Stimulated activated CD4-positive, alpha-beta T cell treated with anti-CD3 and anti-CD28 coated beads, Interleukin-15, amount 100 ng/mL, for 48 hours (primary cell): ENCODE measurements at regions not wholly inside any gene's neighbourhood (a gene's known extent, or its start where the extent isn't known, plus 50 kb on each side); places are given as distances from the start of the nearest gene placed in this dataset.

Experiments used
- DNase-seq, 2 donors: peaks; one replicate each; pipeline ENCODE4 v3.0.0-alpha.2; 2020; ENCODE audit warnings: low read depth in 2 of 2

DNA sequence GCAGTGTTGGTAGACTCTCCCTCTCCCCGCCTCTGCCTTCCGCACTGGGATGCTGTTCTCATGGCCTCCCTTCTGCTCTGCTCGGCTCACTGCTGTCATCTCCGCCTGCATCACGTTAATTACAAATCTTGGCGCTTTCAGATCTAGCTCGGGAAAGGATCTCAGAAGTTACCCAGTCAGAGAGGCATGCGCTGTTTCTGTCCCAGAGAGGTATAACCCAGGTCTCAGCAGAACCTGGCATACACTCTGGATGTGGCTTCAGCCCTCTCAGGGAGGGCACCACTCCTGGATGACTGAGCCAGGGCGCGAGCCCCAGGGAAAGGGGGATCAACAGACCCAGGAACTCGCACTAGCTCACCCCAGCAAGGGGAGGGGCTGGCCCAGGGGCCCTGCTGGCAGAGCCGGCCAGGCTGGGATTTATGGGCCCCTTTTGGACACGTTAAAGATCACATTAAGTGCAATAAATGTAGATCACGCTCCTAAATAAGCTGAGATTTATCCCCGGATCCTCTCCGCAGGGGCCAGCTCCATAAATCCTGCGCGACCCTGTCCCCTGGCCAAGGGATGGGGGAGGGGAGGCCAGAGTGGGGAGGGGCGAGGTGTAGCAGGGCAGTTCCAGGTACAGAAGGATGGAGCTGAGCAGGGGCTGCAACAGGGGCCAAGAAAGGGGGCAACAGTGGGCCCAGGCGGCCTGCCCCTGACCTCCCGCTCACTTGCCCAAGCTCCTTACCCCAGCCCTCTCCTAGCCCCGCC, 101.3 kb upstream of the ZBTB40 start:
- DNase-seq = no peak

DNA sequence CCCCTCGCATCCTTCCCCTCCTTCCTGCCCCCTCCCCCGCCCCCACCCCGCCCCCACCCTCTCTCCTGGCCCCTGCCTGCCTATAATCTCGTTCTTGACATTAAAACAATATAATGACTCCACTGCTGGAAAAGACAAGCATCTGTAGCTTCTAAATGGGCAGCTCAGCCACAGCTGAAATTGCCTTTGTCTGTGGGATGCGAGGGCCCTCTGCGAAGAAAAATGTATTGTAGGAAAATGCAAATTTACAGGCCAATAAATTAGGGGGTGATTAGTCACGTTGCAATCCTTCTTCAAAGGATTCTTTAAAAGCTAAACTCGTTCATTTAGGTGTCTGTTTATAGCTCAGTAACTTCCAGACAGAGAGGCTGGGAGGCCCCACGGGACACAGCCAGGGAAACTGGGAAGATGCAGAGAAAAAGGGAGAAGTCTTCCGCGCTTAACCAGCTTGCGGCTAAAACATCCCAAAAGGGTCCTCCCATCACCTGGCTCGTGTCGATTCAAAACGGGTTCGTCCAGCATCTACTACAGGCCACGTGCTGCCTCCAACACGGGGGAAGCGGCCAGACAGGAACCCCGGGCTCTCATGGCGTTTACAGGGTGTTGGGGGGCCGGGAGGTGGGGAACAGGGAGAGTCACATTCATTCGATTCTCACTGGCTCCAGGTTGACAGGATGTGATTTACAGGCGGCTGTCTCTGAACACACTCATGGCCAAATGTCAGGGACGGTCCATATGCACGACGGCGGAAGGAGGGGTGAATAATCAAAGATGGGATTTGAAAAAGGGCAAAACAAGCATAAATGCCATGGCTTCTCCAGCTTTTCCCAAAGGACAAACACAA, 100.5 kb upstream of the ZBTB40 start:
- DNase-seq = no peak

DNA sequence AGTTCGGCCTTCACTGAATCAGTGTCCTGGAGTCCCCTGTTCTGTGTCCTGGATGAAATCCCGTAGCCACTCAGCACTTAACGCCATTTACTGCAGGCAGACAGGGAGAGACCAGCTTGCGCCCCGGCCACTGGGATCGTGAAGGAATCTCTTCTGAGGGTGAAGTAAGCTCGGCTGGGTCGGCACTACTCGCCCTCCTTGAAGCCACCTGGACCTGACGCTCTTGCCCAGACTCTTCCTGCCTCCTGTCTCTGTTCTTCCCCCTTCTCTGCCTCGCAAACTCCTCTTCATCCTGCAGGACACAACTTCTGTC, 99.9 kb upstream of the ZBTB40 start:
- no peak for DNase-seq

DNA sequence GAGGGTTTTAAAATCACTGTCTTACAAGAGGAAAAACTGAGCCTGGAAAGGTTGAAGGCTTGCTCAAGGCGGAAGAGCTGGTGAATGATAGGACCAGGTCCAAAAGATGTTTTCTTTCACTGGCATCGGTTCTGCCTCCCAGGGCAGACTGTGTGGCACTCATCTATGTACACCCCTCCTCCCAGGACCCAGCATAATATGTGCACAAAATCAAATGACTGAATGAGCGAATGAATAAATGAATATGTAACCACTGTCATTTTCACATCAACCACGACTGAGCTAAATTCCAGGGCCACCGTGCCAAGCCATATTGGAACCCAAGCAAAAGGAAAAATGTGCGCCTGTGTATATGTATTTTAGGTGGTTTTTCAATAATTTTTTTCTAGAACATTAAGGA, 99.3 kb upstream of the ZBTB40 start:
- no peak for DNase-seq

DNA sequence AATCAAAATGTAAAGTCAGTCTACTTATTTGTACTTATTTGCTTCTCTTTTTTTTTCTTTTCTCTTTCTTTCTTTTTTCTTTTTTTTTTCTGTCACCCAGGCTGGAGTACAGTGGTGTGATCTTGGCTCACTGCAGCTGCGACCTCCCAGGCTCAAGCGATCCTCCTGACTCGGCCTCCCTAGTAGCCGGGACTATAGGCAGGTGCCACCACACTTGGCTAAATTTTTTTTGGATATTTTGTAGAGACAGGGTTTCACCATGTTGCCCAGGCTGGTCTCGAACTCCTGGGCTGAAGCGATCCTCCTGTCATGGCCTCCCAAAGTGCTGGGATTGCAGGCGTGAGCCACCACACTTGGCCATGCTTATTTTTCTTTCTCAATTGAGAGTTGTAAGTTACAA, 98.8 kb upstream of the ZBTB40 start:
- no peak for DNase-seq

DNA sequence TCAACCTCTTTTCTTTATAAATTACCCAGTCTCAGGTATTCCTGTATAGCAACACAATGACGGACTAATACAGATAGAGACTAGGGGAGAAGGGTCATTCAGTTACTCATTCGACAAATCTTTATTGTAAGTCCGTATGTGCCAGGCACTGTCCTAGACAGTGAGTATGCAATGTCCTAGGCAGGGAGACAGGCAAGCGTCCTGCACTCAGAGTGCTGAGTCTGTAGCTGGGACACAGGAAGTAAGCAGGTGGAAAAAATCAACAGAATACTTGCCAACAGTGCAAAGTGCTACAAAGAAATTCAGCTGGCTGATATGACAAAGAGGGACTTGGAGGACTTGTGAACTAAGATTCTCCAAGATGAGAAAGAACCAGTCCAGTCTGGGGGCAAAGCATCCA, 92.2 kb upstream of the ZBTB40 start:
- no peak for DNase-seq

DNA sequence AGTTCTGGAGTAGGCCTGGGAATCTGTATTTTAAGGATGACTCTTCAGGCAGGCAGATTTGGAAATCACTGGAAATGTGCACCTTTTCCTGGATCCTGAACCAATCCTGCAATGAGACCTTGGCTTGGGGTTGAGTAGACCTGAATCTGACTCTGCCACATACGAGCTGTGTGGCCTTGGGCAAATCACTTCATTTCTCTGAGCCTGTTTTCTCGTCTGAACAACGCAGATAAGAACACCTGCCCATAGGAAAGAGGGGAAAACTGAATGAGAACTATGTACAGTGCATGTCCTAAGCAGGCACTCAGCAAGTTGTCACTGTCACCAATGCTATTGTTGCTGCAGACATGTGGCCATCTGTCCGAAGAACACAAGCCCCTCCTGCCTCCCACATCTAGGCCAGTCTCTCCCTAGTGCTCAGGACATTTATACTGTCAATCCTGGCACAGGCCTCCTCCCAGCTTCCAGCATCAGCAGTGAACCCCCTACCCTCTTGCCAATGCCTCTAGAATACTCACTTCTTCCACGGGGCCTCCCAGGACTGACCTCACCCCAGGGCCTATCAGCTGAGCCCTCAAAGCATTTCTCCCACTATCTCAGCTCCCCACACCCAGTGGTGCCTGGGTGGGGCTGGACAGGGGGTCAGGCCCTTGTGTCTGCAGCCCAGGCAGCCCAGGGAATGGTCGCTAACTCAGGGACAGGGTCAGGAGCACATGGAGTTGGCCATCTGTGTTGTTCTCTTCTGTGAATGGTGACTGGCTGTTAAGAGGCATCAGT, 88.8 kb upstream of the ZBTB40 start:
- DNase-seq = no peak

DNA sequence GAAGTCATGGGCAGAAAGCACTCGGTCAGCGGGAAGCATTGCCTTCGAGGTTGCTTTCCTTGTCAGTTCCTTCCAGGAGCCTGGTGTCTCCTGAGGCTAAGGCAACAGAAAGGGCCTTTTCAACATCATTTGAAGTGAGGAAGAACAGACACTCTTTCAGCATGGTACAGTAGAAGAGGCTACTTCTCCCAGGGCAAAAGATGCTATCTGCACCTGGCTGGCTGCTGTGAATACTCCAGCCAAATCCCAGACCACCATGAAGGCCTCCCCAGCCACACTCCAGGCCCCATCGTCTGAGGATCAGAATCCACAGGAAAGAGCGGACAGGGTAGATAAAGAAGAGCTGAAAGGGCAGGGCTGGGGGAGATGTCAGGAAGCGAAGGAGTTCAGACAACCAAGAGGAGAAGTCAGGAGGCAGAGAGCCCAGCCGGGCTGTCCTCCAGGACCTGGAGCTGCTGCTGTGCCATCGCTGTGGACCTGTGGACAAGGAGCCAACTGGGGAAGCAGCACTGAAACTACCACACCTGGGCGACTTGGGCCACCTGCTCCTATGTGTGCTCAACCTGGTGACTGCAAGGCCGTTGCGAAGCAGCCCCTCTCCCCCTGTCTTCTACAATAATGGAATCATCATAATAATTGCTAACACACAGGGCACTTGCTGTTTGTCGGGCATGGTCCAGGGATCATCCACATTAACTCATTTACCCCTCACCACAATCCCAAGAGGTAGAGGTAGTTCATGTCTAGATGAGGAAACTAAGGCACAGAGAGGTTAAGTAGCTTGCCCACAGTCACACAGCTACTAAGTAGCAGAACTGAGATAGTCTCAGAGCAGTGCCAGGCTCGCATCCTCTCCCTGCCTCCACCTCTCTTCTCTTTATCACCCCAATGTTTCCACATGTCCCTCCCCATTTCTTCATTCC, 88.0 kb upstream of the ZBTB40 start:
- DNase-seq = no peak

DNA sequence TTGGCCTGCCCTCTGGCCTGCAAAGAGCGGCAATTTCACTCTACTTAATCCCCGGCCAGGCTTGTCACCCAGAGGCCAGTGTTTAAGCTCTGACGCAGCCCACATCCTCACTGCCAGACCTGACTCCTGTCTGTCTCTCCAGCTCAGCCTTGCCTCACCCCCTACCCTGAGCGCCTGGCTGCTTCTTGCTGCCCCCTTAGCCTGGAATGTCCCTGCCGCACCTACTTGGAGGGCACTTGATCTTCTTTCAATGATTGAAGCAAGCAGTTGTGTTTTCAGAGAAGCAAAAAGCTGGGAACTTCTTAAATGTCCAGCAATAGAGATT, 87.4 kb upstream of the ZBTB40 start:
- no peak for DNase-seq

DNA sequence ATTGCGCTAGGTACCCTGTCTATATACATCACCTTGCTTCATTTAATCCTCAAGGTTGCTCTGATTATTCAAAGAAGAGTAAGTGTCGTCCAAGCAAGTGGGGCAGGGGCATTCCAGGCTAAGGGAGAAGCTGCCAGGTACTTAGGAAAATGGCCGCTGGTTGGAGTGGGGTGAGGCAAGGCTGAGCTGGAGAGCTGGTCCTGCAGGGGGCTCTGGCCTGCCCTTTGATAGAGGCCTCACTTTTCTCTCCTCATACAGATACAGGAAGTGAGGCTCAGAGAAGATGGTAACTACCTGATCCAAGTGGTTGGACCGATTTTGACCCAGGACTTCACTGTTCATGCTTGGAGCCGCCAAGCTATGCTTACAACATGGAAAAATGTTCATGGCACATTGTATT, 86.9 kb upstream of the ZBTB40 start:
- DNase-seq = no peak

DNA sequence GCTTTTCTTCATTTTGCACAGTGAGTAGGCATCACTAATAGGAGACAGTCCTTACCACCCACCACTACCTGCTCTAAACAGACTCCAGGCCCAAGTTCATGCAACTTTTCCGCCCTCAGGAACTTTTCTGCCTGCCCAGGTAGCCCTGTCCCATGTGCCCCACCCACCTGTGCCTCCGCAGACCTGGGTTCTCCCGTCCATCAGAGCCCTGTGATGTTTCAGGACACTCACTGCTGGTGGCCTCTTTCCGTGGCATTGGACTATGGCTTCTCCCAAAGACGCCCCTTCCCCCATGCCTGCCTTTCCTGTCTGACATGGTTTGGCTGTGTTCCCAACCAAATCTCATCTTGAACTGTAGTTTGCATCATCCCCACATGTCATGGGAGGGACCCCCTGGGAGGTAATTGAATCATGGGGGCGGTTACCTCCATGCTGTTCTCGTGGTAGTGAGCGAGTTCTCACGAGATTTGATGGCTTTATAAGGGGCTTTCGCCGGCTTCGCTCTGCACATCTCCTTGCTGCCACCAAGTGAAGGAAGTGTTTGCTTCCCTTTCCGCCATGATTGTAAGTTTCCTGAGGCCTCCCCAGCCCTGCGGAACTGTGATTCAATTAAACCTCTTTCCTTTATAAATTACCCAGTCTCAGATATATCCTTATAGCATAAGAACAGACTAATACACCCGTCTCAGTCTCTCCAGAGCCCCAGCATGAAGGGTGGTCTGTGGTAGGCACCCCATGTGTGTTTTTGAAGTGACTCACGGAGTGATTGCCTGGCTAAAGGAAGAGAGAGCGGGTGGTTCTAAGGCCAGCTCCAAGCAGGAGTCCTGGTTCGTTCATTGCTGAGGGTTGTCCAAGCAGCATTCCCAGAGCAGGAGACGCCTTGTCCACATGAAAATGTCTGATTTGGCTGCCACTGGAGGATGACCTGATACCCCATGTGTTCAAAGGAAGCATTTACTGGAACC, 86.0 kb upstream of the ZBTB40 start:
- no peak for DNase-seq

DNA sequence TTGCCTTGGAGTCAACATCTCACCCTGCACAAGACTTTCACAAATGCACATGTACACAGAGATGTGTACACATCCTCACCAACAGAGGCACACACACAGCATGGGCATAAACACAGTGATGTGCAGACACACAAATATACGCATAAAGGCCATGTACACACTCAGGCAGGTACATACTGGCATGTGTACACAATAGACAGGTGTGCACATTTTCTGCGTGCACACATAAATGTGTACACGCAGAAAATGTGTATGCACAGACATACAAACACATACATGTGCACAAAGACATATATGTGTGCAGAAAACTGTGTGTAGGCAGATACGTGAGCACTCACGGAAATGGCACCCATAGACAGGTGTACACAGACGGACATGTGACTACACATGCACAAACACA, 85.3 kb upstream of the ZBTB40 start:
- DNase-seq = no peak

DNA sequence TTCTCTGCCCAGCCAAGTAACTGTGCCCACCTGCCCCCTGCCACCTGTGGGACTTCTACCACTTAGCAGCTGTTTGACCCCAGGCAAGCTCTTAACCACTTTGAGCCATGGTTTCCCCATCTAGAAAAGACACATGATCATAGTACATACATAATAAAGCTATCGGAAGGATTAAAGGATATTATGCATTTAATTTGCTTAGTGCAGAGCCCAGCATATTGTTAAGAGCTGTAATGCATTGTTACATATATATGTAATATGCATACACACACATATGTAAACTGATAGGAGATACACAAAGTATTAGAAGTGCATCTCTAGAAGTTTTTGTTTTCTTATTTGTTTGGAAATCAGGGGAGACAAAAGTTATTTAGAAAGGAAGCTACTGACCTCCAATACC, 83.5 kb upstream of the ZBTB40 start:
- DNase-seq = no peak

DNA sequence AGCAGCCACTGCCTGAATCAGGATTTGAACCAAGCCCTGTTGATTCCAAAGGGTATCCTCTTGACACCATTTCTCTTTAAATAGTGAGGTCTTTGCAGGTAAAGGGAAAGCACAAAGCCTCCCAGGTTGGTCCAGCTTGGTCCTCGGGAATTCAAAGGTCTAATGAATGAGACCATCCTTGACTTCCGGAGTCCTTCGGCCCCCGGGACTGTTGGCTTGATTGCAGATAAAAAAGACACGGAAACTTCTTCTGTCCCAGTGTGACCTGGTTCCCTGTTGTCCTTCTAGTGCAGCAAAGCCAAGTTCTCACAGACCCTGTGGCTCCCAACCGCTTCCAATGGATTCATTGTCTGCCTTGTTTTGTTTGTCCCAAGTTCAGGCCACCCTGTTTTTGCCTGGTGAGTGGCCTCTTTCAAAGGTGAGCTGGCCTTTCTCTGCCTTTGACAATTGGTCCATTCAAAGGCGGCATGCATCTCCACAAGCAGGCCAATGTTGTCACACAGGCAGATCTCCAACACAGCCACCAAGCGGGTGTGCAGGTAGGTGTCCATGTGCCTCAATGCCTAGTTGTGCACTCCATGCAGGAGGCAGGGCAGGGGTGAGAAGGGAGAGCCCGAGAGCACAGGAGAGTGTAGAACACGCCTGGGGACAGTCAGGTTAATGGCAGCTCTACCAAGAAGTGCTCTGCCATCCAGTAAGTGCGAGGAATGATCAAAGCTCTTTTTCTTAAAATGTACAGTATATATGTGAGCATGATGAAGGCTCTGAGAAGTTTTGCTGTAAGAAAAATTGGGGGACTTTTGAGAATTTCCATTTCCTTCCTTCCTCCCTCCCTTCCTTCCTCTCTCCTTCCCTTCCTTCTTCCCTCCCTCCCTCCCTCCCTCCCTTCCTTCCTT, 82.1 kb upstream of the ZBTB40 start:
- DNase-seq = no peak

DNA sequence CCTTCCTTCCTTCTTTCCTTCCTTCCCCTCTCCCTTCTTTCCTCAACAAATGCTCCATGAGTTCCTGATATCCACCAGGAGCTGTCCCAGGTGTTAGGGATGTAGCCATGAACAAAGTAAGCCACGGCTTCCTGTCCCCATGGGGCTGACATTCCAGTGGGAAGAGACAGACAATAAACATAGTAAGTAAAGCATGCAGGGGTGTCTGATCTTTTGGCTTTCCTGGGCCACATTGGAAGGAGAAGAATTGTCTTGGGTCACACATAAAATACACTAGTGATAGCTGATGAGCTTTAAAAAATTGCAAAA, 81.5 kb upstream of the ZBTB40 start:
- no peak for DNase-seq

DNA sequence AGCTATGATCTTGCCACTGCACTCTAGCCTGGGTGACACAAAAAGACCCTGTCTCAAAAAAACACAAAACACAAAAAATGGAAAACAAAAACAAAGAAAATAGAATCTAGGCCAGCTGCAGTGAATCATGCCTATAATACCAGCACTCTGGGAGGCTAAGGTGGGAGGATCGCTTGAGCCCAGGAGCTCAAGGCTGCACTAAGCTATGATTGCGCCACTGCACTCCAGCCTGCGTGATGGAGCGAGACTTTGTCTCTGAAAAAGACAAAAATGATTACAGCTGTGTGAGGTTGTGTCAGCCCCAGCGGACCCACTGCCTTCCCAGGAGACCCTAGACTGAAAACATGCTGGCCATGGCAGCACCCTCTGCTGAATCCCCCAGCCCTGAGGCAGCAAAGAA, 80.2 kb upstream of the ZBTB40 start:
- no peak for DNase-seq

DNA sequence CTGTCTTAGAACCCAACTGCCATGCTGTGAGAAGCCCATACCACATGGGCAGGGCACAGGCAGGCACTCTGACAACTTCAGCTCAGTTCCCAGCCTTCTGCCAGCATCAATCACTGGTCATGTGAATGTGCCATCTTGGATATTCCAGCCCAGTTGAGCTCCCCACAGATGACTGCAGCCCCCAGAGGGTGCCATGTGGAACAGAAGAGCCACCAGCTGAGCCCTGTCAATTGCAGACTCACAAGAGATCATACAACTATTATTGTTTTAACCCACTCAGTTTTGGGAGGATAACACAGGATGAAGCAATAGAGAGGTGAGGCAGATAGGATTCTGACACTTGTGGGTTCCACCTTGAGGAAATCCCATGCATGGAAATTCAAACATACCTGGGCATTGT, 78.4 kb upstream of the ZBTB40 start:
- no peak for DNase-seq

DNA sequence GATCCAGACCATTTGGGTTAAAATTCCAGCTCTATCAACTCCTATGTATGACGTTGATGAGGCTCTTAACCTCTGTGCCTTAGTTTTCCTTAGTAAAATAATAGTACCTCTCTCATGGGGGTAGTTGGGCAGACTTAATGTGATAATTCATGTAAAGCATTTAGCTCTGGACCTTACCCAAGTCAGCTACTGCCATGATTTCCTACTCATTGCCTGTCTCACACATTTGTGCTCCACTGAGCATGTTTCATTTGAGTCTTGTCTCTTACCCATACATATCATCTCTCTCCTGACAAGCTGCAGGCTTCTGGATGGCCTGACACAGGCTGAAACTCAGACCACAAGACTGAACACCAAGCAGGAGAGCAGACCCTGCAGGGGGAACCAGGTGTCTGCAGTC, 77.7 kb upstream of the ZBTB40 start:
- DNase-seq = no peak

DNA sequence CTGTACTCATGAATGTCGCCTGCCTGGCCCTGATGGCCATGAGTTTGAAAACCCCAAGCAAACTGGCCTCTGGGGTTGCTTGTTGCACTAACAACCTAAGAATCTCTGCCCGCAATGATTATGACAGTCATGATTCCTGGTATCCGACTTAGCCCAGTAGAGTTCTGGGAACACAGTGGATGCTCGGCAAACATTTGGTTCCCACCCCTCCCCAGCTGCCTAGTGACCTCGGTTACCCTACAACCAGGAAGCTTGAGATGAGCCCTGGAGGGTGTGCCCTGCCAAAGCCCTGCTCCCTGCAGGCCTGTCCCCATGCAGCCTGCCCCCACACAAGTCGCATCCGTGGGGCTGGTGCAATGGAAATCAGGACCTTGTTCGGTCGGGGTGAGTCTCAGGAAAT, 76.0 kb upstream of the ZBTB40 start:
- DNase-seq = no peak

DNA sequence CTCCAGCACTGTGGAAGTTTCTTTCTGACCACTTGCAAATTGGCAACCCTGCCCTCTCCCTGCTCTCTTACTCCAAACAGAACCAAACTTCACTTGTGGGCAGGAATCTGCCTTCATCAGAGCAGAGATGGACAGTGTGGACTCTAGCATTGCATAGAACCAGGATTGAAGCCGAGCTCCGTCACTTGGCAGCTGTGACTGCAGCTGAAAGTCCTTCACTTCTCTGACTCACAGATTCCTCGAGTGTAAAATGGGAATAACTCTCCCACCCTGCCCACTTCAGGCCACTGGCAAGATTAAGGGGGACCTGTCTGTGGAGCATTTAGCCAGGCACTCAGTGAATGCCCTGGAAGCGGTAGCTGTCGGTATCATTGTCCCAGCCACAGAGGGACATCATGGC, 75.7 kb upstream of the ZBTB40 start:
- no peak for DNase-seq
